NCI-H446 (cell line): ENCODE measurements at regions not wholly inside any gene's neighbourhood (a gene's known extent, or its start where the extent isn't known, plus 50 kb on each side); places are given as distances from the start of the nearest gene placed in this dataset.

Experiments
- DNase-seq, 2 experiments: peaks; one replicate each; lab custom pipeline; 2025; lab: John Stamatoyannopoulos, UW

DNA sequence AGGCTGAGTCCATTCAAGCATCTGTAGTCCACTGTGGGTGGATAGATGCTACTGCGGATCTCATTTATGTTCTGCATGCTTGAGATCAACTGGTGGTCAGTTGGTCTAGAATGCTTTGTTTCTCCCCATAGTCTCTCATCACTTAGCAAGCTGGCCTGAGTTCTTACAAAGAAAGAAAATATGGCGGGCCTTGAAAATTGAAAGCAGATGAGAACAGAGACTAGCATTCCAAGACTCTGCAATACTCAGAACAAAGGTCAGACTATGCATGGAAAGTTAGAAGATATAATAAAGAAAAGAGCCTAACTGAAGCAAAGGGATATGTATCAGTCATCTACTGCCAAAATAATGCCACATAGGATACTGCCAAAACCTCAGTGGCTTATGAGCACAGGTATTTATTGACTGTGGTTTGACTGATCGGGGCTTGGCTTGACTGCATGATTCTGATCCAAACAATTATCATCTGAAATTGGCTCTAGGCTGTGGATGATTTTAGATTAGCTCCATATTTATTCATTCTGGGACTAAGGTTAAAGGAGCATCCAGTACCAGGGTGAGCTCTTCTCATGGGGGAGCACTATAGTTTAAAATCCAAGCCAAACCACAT lies 258.9 kb downstream of the TAF11L14 start:
- no peak for DNase-seq

- DNase-seq = no peak
Observed at GRCh38 chr5:17895288-17896033, 261.2 kb downstream of the TAF11L14 start.

DNA sequence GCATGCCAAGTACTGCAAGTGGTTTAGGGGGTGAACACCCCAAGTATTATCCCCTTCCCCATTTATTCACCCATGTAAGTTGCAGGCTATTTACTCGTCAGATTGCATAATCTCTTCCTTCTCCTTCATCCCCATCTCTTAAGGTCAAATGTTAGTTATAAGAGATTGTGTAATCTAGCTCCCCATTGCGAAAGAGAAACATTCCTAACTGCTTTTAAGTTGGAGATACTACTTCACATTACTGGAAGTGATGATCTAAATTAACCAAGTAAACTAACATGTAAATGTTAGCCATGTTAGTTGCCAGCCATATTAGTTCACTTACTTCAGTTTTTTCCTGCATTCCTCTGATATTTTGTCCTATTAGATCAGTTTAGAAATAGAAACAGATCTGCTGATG lies 262.3 kb downstream of the TAF11L14 start:
- no peak for DNase-seq

DNA sequence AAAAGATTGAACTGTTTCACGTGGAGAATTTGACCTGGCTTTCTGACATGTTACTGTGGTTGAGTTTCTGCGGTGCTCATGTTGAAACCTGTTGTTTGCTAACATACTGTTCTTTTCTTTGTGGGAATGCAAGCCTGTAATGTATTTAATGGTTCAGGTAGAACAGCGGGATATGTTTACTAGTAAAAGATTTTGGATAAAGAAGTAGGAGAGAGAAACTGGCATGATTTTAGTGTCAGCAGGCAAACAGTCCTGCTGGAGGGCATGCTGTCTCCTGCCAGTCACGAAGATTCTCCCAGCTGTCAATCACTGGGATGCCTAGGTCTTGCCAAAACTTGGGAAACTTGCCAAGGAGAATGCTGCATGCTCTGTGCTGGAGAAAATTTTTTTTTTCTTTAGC lies 263.5 kb downstream of the TAF11L14 start:
- DNase-seq = peak; percentile 76 to 96

- no peak for DNase-seq
Observed at GRCh38 chr5:17898766-17899165, 264.5 kb downstream of the TAF11L14 start.

DNA sequence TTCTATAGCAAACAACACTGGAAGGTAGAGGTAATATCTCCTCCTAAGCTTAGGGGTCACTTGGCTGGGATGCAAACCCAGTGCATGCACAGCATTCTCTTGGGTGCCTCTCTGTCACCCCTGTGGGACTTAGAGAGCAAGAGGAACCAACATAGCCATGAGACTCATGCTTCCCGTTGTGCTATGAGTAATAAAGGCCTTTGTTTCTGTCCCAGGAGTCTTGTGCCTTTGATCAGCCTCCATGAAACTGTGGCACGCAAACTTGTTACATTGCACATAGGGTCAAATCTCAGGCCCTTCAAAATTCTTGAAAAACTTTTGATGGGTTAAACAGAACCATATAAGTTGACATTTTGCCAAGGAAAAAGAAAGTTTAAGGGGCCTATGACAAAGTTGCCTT lies 272.8 kb downstream of the TAF11L14 start:
- no peak for DNase-seq

DNA sequence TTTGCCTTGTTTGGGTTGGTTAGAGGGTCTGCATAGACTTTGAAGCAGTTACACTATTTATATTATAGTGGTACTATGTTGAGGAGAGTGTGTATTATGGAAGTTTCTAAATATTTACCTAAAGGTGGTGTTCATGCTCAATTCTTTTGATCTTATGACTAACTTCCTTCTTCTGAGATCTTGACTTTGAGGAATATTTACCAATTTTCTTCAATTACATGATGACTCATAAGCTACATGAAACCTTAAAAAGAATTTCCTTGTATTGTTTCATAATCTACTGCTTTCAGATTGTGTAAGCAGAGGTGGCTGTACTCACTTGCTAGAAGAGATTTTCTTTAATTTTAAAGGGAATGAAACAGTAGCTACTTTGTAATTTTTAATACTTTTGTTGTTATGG lies 276.1 kb downstream of the TAF11L14 start:
- DNase-seq = no peak

DNA sequence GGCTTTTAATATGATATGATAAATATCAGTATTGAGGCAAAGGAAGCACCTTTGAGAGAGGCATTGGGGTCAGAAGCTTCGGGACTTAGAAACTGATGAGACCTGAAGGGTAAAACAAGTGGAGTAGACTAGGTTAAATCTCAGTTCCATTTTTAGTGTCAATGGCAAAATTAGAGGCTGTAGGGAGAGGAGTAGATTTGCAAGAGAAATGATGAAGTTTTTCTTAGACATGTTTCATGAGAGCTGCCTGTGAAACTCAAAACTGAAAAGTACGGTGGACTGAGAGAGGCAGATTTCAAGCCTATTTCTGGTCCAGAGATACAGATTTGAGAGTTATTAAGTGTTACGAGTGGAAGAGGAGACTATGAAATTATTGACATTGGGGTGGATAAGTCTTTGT lies 278.5 kb downstream of the TAF11L14 start:
- no peak for DNase-seq

GRCh38 chr5:17916446-17916845 lies 282.2 kb downstream of the TAF11L14 start:
- DNase-seq = no peak

DNA sequence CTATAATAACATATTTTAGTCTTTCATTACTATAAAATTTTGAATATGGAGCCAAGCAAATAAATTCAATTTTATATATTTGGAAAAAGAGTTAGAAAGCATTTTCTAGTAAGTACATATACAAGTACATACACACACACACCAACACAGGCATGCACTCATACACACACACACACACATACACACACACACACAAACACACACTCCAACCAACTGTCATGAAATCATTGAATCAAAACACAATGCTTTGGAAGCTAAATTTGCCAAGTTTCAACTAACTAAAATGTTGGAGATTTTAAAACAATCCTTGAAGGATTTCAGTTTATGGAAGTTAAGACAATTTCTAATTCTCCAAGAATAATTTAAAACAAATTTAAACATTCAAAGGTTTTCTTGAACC lies 283.2 kb downstream of the TAF11L14 start:
- DNase-seq = peak in 1 of 2 experiments; percentile 16

DNA sequence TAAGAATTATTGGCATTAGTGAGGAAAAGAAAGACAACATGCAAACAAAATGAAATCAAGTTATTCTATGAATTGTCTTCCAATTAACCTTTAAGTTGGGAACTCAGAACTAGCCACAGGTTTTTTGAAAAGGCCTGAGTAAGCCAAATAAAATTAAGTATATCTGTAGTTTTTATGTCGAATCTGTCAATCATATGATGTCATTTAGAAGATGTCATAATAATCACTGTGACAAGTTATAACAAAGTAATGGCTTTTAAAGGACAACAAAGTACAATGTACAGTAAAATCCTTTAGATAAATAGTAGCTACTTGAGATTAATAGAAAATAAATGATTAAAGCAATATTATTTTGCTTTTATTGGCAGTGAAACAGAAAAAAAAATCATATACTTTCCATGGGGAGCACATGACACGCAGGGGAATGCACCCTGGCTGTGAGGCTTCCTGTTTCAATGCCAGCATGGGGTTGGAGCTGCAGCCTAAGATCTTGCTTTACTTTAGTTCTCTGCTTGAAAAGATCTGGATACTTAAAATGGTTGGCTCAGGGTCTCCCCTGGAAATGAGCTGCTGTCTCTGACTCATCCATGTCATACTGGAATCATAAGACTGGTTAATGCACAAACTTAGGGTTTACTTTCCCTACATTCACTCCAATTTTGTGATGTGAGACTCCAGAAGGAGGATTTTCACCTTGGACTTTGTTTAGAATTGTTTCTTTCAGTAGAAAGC lies 284.3 kb downstream of the TAF11L14 start:
- peak; percentile 27 to 69 for DNase-seq

DNA sequence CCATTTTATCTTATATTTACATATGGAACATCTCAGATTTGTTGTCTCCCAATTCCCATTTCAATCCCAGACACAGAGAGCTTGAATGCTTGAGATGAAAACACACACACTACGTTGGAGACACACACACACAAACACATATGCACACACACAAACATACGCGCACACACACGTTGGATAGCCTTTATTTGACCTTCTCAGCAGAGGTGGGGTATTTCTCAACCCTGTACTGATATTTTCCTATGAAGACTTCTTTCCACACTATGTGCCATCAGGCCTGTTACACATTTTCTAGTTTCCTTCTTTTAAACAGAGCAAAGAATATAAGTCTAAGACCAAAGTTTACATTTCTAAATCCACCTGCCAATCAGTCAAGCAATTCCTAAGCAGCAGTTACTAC lies 291.0 kb downstream of the TAF11L14 start:
- no peak for DNase-seq

DNA sequence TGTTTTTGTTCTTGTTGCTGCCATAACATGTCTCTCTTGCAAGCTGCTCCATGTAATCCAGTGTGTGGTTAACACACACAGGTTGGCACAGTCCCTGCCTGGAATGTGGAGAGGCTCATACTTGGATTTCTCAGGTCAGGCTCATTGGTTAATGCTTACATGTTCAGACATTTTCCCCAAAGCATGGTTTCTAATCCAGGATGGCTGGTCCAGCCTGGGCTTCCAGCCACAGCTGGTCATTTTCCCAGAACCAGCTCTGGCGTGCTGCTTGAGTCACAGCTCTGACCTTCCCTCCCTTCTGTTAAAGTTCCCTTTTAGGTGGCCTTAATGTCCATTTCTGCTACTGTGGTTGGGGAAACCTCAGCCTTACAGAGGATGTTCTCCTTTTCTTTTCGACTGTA lies 294.3 kb downstream of the TAF11L14 start:
- peak in 1 of 2 experiments; percentile 32 for DNase-seq

DNA sequence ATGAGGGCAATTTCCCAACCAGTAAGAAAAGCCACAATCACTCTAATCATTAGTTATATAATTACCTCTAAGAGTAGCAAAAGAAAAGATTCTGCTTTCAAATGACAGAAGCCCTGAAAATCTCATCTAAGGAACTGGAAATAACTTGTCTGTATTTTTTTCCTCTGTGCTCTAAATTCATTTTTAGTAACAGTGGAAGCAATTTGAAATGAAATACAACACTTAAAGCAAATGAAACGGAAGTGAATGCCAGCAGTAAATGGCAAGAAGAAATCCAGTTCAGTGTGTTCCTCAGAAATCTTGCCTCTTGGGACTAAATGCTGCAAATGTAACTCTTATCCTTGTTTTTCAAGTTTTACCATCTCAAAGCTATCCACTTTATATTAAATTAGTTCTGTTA lies 294.9 kb downstream of the TAF11L14 start:
- no peak for DNase-seq

DNA sequence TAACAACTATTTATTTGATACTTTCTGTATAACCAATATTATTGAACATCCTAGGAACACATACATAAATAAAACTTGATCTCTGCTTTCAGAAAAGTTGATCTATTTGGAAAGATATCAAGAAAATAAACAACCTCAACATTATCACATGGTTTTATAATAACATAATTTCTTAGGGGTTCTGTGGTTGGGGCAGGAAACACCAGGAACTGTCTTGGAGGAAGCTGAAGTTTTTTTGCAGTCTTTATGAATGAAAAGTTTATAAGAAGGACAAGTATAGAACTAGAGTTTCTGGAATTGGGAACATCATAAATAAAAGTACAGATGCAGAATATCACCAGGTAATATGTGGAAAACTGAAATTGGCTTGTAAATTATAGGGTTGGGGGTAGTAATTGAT lies 296.1 kb downstream of the TAF11L14 start:
- DNase-seq = no peak

GRCh38 chr5:17944046-17944445 lies 309.8 kb downstream of the TAF11L14 start:
- peak; percentile 59 to 93 for DNase-seq

- DNase-seq = no peak
Observed at GRCh38 chr5:17947029-17947428, 312.8 kb downstream of the TAF11L14 start.

DNA sequence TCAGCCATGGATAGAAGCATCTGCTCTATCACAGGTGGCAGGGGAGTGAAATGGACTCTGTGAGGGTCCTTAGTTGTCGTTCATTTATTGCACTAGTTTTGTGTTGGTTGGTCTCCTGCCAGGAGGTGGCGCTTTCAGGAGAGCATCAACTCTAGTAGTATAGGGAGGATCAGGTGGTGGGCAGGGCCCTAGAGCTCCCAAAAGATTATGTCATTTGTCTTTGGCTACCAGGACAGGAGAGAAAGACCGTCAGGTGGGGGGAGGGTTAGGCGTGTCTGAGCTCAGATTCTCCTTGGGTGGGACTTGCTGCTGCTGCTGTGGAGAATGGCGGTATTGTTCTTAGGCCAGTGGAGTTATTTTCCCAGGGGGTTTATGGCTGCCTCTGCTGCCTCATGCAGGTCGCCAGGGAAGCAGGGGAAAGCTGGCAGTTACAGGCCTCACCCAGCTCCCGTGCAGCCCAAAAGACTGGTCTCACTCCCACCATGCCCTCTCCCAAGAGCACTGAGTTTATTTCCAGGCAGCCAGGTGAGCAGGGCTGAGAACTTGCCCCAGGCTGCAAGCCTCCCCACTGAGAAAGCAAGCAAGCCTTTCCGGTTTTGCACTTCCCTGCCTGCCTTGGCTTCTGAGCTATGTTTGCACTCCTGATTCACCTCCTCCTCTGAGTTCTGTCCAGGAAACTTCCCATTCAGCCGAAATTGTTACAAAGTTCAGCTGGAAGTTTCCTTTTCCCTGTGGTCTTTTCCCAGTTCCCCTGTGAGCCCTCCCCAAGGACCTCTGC lies 317.3 kb downstream of the TAF11L14 start:
- no peak for DNase-seq

- DNase-seq = no peak
Observed at GRCh38 chr5:17952231-17952630, 318.0 kb downstream of the TAF11L14 start.

- no peak for DNase-seq
Observed at GRCh38 chr5:17964067-17964466, 329.8 kb downstream of the TAF11L14 start.

- peak in 1 of 2 experiments; percentile 49 for DNase-seq
Observed at GRCh38 chr5:17966640-17967402, 332.6 kb downstream of the TAF11L14 start.

DNA sequence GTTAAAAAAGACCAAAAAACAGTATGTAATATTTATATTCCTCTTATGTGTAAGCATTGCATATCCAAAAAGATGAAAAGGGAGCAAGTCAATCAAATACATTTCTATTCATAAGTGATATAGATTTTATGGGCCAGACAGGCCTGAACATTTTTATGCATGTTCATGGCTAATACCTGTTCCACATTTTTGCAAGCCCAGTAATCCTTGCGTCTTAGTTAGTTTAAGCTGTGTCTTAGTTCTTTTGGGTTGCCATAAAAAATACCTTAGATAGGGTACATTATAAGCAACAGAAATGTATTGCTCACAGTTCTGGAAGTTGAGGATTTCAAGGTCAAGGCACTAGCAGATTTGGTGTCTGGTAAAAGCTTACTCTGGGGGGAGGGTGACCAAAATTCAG lies 342.1 kb downstream of the TAF11L14 start:
- DNase-seq = no peak
